ENCODE measurements at regions not wholly inside any gene's neighbourhood (a gene's known extent, or its start where the extent isn't known, plus 50 kb on each side); places are given as distances from the start of the nearest gene placed in this dataset.

GRCh38 chr2:460861-461260, 173.0 kb upstream of the ALKAL2 start:
- H4K20me1 ChIP-seq (ENCODE audit: control insufficient read depth, insufficient read depth) = no peaks in the 10 kb centered on the region
- 4% methylated on average over 6 of the region's 6 CpGs for WGBS (ENCODE audit: insufficient coverage, insufficient replicate concordance, low lambda C conversion rate, missing lambda C conversion rate)
- H3K27ac ChIP-seq (ENCODE audit: control insufficient read depth, insufficient read depth) = no peak overlapping the region
- intact Hi-C loops (cut with micrococcal nuclease; ENCODE audit: unreplicated experiment) (loop anchor here (5.0 kb wide), 1 partner anchor 246 kb away; no protein-coding TSS in a partner anchor), in situ Hi-C loops (cut with MboI) (no loop called here)
- H3K27me3 ChIP-seq (replicated peaks in 1 of 2; ENCODE audit: control insufficient read depth in 2 of 2, insufficient read depth in 2 of 2, low read length in 1 of 2) = no peaks in the 10 kb centered on the region; a peak in 2 of 4 replicates
- SMC1A ChIA-PET (ENCODE audit: uncharacterized antibody, unreplicated experiment) = no interaction called here
- CTCF ChIA-PET = no interaction called here
- peak; percentile 80 for ATAC-seq
- no peaks in the 10 kb centered on the region for H3K4me1 ChIP-seq (ENCODE audit: control insufficient read depth, insufficient read depth, low read length)
- no peak overlapping the region for H3K9ac ChIP-seq (ENCODE audit: control insufficient read depth, insufficient read depth, low read length)
- no peak overlapping the region for H3K4me2 ChIP-seq (ENCODE audit: control insufficient read depth, insufficient read depth)
- H3K9me3 ChIP-seq (replicated peaks; ENCODE audit: control insufficient read depth, insufficient read depth, low read length) = no peaks in the 10 kb centered on the region
- DNase-seq (ENCODE audit: low read depth, low spot score) = no peak
- POLR2A ChIA-PET = no interaction called here
- RAD21 ChIA-PET (ENCODE audit: unreplicated experiment) = no interaction called here
- no peak overlapping the region for H3K4me3 ChIP-seq
- no peaks in the 10 kb centered on the region for H3K79me2 ChIP-seq (ENCODE audit: control insufficient read depth, insufficient read depth, low read length)
- H2AFZ ChIP-seq (ENCODE audit: control insufficient read depth, low read depth, low read length) = no peak overlapping the region
- no TSS peak for BruUV-seq (replicated peaks)
- no peak for FAIRE-seq
- H3K36me3 ChIP-seq (ENCODE audit: control insufficient read depth in 2 of 2, insufficient read depth in 2 of 2, low read length in 1 of 2) = no peaks in the 10 kb centered on the region
- TF ChIP-seq SIX5 (IDR thresholded peaks at IDR 0.05; ENCODE audit: low read depth, low read length, severe bottlenecking) = no peak
- TF ChIP-seq PML (IDR thresholded peaks at IDR 0.05; ENCODE audit: low read length) = no peak
- peak; percentile 28; the same call in 1 of the 2 replicates for TF ChIP-seq ATF2 (IDR thresholded peaks at IDR 0.05; ENCODE audit: low read length)
- no peak for TF ChIP-seq RBBP5 (conservative IDR thresholded peaks at IDR 0.05)
- peak; percentile 93 for TF ChIP-seq RFX5 (IDR thresholded peaks at IDR 0.05; ENCODE audit: low read depth, low read length)
- no peak for TF ChIP-seq IRF5 (IDR thresholded peaks at IDR 0.05; ENCODE audit: borderline replicate concordance)
- TF ChIP-seq ZNF622 (IDR thresholded peaks at IDR 0.05) = no peak
- TF ChIP-seq POU2F2 (IDR thresholded peaks at IDR 0.05; ENCODE audit: borderline replicate concordance, low read depth, low read length) = no peak
- TF ChIP-seq GABPA (IDR thresholded peaks at IDR 0.05; ENCODE audit: low read depth) = no peak
- TF ChIP-seq SMC3 (IDR thresholded peaks at IDR 0.05; ENCODE audit: borderline replicate concordance, low read length) = no peak
- TF ChIP-seq EZH2 (IDR thresholded peaks at IDR 0.05; ENCODE audit: borderline replicate concordance, control insufficient read depth, low read depth, low read length) = no peak
- no peak for TF ChIP-seq PAX8 (IDR thresholded peaks at IDR 0.05)
- TF ChIP-seq SKIL (IDR thresholded peaks at IDR 0.05; ENCODE audit: low read depth, poor library complexity, severe bottlenecking) = no peak
- no peak for TF ChIP-seq BACH1 (IDR thresholded peaks at IDR 0.05; ENCODE audit: borderline replicate concordance)
- TF ChIP-seq IRF4 (IDR thresholded peaks at IDR 0.05; ENCODE audit: low read depth, low read length) = no peak
- TF ChIP-seq, protein P1, sequence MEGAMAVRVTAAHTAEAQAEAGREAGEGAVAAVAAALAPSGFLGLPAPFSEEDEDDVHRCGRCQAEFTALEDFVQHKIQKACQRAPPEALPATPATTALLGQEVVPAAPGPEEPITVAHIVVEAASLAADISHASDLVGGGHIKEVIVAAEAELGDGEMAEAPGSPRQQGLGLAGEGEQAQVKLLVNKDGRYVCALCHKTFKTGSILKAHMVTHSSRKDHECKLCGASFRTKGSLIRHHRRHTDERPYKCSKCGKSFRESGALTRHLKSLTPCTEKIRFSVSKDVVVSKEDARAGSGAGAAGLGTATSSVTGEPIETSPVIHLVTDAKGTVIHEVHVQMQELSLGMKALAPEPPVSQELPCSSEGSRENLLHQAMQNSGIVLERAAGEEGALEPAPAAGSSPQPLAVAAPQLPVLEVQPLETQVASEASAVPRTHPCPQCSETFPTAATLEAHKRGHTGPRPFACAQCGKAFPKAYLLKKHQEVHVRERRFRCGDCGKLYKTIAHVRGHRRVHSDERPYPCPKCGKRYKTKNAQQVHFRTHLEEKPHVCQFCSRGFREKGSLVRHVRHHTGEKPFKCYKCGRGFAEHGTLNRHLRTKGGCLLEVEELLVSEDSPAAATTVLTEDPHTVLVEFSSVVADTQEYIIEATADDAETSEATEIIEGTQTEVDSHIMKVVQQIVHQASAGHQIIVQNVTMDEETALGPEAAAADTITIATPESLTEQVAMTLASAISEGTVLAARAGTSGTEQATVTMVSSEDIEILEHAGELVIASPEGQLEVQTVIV (IDR thresholded peaks at IDR 0.05; ENCODE audit: borderline replicate concordance, partially characterized antibody) = no peak
- no peak for TF ChIP-seq ZBTB33 (IDR thresholded peaks at IDR 0.05)

Measured in GM12878 (cell line).